ENCODE measurements at regions not wholly inside any gene's neighbourhood (a gene's known extent, or its start where the extent isn't known, plus 50 kb on each side); places are given as distances from the start of the nearest gene placed in this dataset.
"Not testable (repeated sequence)": the region's sequence is repeated elsewhere in the genome, so short reads cannot be mapped to it uniquely, and the experiment has no call there.

DNA sequence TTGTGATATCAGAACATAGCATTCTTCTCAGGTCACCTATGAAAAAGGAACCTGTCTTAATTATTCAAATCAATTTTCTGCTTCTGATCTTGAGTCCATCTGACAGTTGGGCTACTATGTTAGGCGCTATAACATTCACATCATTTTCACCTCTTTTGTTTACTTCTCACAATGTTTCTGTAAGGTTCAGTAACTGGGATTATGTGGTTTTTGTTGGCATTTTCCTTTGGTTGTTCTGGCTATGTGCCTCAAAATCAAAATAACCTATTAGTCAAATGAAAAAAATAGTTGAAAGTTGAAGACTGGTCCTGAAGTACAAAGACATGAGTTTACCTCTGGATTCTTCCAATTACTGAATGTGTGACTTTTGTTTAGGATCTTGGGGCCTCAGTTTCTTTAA is 221.3 kb upstream of the SMIM30 start:
- CTCF ChIA-PET, result no interaction called here
- no peak overlapping the region for H3K27ac ChIP-seq
- no peak for DNase-seq (ENCODE audit: low spot score)
- TF ChIP-seq, protein P1, sequence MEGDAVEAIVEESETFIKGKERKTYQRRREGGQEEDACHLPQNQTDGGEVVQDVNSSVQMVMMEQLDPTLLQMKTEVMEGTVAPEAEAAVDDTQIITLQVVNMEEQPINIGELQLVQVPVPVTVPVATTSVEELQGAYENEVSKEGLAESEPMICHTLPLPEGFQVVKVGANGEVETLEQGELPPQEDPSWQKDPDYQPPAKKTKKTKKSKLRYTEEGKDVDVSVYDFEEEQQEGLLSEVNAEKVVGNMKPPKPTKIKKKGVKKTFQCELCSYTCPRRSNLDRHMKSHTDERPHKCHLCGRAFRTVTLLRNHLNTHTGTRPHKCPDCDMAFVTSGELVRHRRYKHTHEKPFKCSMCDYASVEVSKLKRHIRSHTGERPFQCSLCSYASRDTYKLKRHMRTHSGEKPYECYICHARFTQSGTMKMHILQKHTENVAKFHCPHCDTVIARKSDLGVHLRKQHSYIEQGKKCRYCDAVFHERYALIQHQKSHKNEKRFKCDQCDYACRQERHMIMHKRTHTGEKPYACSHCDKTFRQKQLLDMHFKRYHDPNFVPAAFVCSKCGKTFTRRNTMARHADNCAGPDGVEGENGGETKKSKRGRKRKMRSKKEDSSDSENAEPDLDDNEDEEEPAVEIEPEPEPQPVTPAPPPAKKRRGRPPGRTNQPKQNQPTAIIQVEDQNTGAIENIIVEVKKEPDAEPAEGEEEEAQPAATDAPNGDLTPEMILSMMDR (conservative IDR thresholded peaks at IDR 0.05; ENCODE audit: low read depth), result no peak
- POLR2A ChIA-PET (ENCODE audit: low non-redundant PET), result no interaction called here

DNA sequence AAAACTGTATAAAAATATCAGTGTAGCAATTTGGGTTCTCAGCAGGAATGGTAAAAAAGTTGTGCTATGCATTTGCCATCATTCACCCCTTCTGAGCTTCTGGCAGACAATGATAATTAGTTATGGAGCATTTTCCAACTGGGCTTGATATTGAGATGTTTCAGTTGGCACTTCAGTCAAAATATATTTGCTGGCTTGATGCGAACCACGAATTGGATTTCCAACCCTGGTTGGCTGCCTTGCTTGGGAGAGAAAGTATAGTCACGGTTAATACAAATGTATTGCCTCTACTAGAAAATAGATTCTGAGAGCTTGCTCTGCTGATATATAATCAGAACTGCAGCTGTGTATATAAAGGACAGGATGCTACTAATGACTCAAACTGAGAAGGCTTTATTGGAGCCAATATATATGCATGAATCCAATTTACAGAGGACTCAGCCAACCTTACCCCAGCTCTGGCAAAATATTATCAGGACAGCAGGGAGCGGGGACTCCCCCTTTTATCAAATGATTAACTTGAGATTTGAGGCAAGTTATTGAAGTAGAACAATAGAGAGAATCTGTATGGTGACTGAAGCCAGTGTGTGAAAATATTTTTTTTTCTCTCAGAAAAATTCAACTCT is 219.8 kb upstream of the SMIM30 start:
- ChIA-PET CTCF (interaction anchor here (0.7 kb wide), 1 partner anchor 341 kb away, joined by 3 read pairs; no protein-coding TSS in a partner anchor), POLR2A (ENCODE audit: low non-redundant PET) (no interaction called here)
- DNase-seq (ENCODE audit: low spot score), result no peak
- H3K27ac ChIP-seq, result no peak overlapping the region
- TF ChIP-seq, protein P1 (conservative IDR thresholded peaks at IDR 0.05; ENCODE audit: low read depth), result no peak

DNA sequence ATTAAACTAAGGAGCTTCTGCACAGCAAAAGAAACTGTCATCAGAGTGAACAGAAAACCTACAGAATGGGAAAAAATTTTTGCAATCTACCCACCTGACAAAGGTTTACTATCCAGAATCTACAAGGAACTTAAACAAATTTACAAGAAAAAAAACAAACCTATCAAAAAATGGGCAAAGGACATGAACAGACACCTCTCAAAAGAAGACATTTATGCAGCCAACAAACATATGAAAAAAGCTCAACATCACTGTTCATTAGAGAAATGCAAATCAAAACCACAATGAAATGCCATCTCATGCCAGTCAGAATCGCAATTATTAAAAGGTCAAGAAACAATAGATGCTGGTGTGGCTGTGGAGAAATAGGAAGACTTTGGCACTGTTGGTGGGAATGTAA is 218.5 kb upstream of the SMIM30 start:
- H3K27ac ChIP-seq; DNase-seq (ENCODE audit: low spot score); POLR2A ChIA-PET (ENCODE audit: low non-redundant PET): not testable (repeated sequence)
- CTCF ChIA-PET, result interaction anchor here (0.6 to 0.7 kb wide), 2 partner anchors 38 to 504 kb away, joined by 4 read pairs; no protein-coding TSS in a partner anchor

GRCh38 chr7:113331155-113331898 is 213.0 kb upstream of the SMIM30 start:
- ChIA-PET POLR2A (ENCODE audit: low non-redundant PET) (no interaction called here), CTCF (no interaction called here)
- H3K27ac ChIP-seq, result no peak overlapping the region
- no peak for DNase-seq (ENCODE audit: low spot score)
- TF ChIP-seq, protein P1 (conservative IDR thresholded peaks at IDR 0.05; ENCODE audit: low read depth), result no peak

DNA sequence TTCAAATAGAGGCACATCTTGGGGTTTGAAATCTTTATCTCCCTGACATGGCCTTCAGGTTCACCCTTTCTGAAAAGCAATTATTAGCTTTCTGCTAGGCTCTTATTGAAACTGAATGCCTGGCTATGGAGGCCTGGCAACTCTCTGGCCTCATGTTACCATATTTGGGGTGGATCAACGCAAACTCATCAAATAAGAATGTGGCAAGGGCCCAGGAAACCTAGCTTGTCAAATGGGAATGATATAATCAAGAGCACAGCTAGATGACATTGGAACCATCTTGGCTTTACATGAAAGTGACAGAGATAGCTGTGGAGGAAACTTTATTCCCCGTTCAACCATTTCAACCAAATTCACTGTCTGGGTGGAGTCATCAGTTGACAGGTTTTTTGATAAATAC is 202.8 kb upstream of the SMIM30 start:
- POLR2A ChIA-PET (ENCODE audit: low non-redundant PET), result no interaction called here
- CTCF ChIA-PET, result no interaction called here
- H3K27ac ChIP-seq, result no peak overlapping the region
- TF ChIP-seq, protein P1 (conservative IDR thresholded peaks at IDR 0.05; ENCODE audit: low read depth), result no peak
- DNase-seq (ENCODE audit: low spot score), result no peak

- no peak overlapping the region for H3K27ac ChIP-seq
- ChIA-PET CTCF (no interaction called here), POLR2A (ENCODE audit: low non-redundant PET) (no interaction called here)
- DNase-seq (ENCODE audit: low spot score), result no peak
- TF ChIP-seq, protein P1 (conservative IDR thresholded peaks at IDR 0.05; ENCODE audit: low read depth), result no peak
Observed at GRCh38 chr7:113320419-113320818, 202.1 kb upstream of the SMIM30 start.

- H3K27ac ChIP-seq, result no peak overlapping the region
- POLR2A ChIA-PET (ENCODE audit: low non-redundant PET), result no interaction called here
- TF ChIP-seq, protein P1 (conservative IDR thresholded peaks at IDR 0.05; ENCODE audit: low read depth), result no peak
- CTCF ChIA-PET, result interaction anchor here (0.5 kb wide), 1 partner anchor 31 kb away, joined by 3 read pairs; no protein-coding TSS in a partner anchor
- DNase-seq (ENCODE audit: low spot score), result no peak
Observed at GRCh38 chr7:113314594-113314993, 196.2 kb upstream of the SMIM30 start.

All from RWPE1 (cell line).